Gastroesophageal sphincter (tissue), 4 donors: ENCODE measurements at regions not wholly inside any gene's neighbourhood (a gene's known extent, or its start where the extent isn't known, plus 50 kb on each side); places are given as distances from the start of the nearest gene placed in this dataset.
A peak's percentile ranks its signal among the peaks of the same experiment; 100 is the strongest.

Source experiments
- ATAC-seq: fragments of 150-250 bp; one replicate; pipeline ENCODE4 v1.9.1; 2016; ENCODE audit warnings: mild to moderate bottlenecking, moderate library complexity
- H3K27ac ChIP-seq, 4 donors: fragments of 200-600 bp; sonication (generic) in 3 of 4; 1 replicate in 3 of 4; 2 replicates in 1 of 4; pipeline ENCODE4 v1.5.1; 2016 to 2019
- H3K27me3 ChIP-seq: fragments of 200-600 bp; sonication (generic); one replicate; pipeline ENCODE4 v1.5.1; 2019
- H3K36me3 ChIP-seq, 2 donors: fragments of 200-600 bp; sonication (generic); one replicate each; pipeline ENCODE4 v1.5.1; 2019; ENCODE audit warnings: control low read depth in 1 of 2
- H3K4me1 ChIP-seq, 3 donors: fragments of 200-600 bp; sonication (generic); 1 replicate in 2 of 3; 2 replicates in 1 of 3; pipeline ENCODE4 v1.5.1; 2016 to 2019; ENCODE audit warnings: control low read depth in 2 of 3
- H3K4me3 ChIP-seq, 2 donors: fragments of 200-600 bp; sonication (generic); one replicate each; pipeline ENCODE4 v1.5.1; 2019; ENCODE audit warnings: mild to moderate bottlenecking in 1 of 2, moderate library complexity in 1 of 2
- H3K9me3 ChIP-seq, 3 donors: fragments of 200-600 bp; sonication (generic); one replicate each; pipeline ENCODE4 v1.5.1; 2017 to 2019; ENCODE audit warnings: control low read depth in 2 of 3
- EP300 ChIP-seq: sonication (generic); formaldehyde crosslinking; IDR thresholded peaks from one replicate; pipeline ENCODE4 v1.6.1; 2017; ENCODE audit warnings: antibody characterized with exemption, mild to moderate bottlenecking
- POLR2A ChIP-seq, 2 donors: fragments of 450-650 bp; IDR thresholded peaks; one replicate each; pipeline ENCODE4 v1.6.1; 2017; ENCODE audit warnings: antibody characterized with exemption in 2 of 2, mild to moderate bottlenecking in 2 of 2, moderate library complexity in 1 of 2
- POLR2AphosphoS5 ChIP-seq: sonication (generic); formaldehyde crosslinking; IDR thresholded peaks from one replicate; pipeline ENCODE4 v1.6.1; 2017; ENCODE audit warnings: antibody characterized with exemption
- WGBS, 2 donors: methylation state at CpG; one replicate each; pipeline ENCODE4 v1.1.5; 2018; ENCODE audit warnings: low coverage in 1 of 2; 5-methylcytosine and 5-hydroxymethylcytosine counted together
- TF ChIP-seq, protein P1 (sequence below), 4 experiments: fragments of 200-600 bp in 2 of 4; fragments of 450-650 bp in 2 of 4; sonication (generic) in 1 of 4; IDR thresholded peaks; one replicate each; pipeline ENCODE4 v1.5.1; 2017 to 2019; ENCODE audit warnings: antibody characterized with exemption in 4 of 4, mild to moderate bottlenecking in 2 of 4, moderate library complexity in 2 of 4

- WGBS, 2 donors: 79 to 85% methylated on average over 3 of the region's 3 CpGs
- no peak for ATAC-seq
- no peaks in the 10 kb centered on the region for H3K4me1 ChIP-seq
- no peak overlapping the region for H3K4me3 ChIP-seq
- no peak for TF ChIP-seq POLR2A (IDR thresholded peaks at IDR 0.05)
- no peak for TF ChIP-seq EP300
- no peak for TF ChIP-seq POLR2AphosphoS5
- TF ChIP-seq, protein P1, sequence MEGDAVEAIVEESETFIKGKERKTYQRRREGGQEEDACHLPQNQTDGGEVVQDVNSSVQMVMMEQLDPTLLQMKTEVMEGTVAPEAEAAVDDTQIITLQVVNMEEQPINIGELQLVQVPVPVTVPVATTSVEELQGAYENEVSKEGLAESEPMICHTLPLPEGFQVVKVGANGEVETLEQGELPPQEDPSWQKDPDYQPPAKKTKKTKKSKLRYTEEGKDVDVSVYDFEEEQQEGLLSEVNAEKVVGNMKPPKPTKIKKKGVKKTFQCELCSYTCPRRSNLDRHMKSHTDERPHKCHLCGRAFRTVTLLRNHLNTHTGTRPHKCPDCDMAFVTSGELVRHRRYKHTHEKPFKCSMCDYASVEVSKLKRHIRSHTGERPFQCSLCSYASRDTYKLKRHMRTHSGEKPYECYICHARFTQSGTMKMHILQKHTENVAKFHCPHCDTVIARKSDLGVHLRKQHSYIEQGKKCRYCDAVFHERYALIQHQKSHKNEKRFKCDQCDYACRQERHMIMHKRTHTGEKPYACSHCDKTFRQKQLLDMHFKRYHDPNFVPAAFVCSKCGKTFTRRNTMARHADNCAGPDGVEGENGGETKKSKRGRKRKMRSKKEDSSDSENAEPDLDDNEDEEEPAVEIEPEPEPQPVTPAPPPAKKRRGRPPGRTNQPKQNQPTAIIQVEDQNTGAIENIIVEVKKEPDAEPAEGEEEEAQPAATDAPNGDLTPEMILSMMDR (IDR thresholded peaks at IDR 0.05): no peak
- no peak overlapping the region for H3K27ac ChIP-seq
- H3K36me3 ChIP-seq: no peaks in the 10 kb centered on the region
- H3K9me3 ChIP-seq: peaks cover 0 to 6% (median 0%) of the 10 kb centered on the region in 3 donors
- H3K27me3 ChIP-seq: no peaks in the 10 kb centered on the region
Observed at GRCh38 chr9:71504636-71505035, 263.7 kb downstream of the CEMIP2 start.

DNA sequence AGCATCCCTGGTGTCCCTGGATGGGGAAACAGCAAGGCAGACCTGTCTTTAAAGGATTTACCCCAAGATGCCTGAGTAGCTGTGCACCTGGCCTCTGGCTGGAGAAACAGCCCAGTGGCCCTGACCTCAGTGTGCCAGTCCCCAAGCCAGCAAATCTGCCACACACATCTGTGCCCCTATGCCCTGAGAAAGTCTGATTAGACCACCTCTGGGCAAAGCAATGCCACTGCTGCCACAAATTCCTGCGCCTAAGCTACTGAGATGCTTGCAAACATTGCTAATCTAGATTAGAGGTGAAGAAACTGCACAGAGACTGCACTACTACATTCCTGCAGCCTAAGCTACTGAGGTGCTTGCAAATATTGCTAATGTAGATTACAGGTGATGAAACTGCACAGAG lies 269.6 kb downstream of the CEMIP2 start:
- Histone ChIP-seq H3K36me3 (no peaks in the 10 kb centered on the region), H3K4me1 (no peaks in the 10 kb centered on the region), H3K4me3 (no peak overlapping the region), H3K27ac (no peak overlapping the region), H3K9me3 (peaks cover 0 to 26% (median 0%) of the 10 kb centered on the region in 3 donors), H3K27me3 (no peaks in the 10 kb centered on the region)
- no peak for ATAC-seq
- WGBS, 2 donors: no CpG with 5 or more reads among the region's 1 CpG
- no peak for TF ChIP-seq POLR2AphosphoS5
- TF ChIP-seq, protein P1 (IDR thresholded peaks at IDR 0.05): no peak
- no peak for TF ChIP-seq POLR2A (IDR thresholded peaks at IDR 0.05)
- TF ChIP-seq EP300: no peak

- H3K27ac ChIP-seq: no peak overlapping the region
- H3K36me3 ChIP-seq: no peaks in the 10 kb centered on the region
- no peak for TF ChIP-seq POLR2AphosphoS5
- TF ChIP-seq POLR2A (IDR thresholded peaks at IDR 0.05): no peak
- TF ChIP-seq EP300: no peak
- TF ChIP-seq, protein P1 (IDR thresholded peaks at IDR 0.05): peak in 1 of 4 experiments; percentile 10
- H3K4me3 ChIP-seq: no peak overlapping the region
- no peaks in the 10 kb centered on the region for H3K4me1 ChIP-seq
- H3K27me3 ChIP-seq: peaks cover 12% of the 10 kb centered on the region
- no peak for ATAC-seq
- peaks cover 0 to 1% (median 0%) of the 10 kb centered on the region in 3 donors for H3K9me3 ChIP-seq
- 45 to 52% methylated on average over 2 of the region's 2 CpGs for WGBS, 2 donors
Observed at GRCh38 chr9:71490810-71491209, 277.5 kb downstream of the CEMIP2 start.

GRCh38 chr9:71487061-71487460 lies 281.3 kb downstream of the CEMIP2 start:
- 36 to 60% methylated on average over 2 to 5 of the region's 6 CpGs for WGBS, 2 donors
- ATAC-seq: no peak
- H3K9me3 ChIP-seq: no peaks in the 10 kb centered on the region
- no peaks in the 10 kb centered on the region for H3K4me1 ChIP-seq
- no peak overlapping the region for H3K27ac ChIP-seq
- TF ChIP-seq POLR2A (IDR thresholded peaks at IDR 0.05) (no peak), EP300 (no peak), POLR2AphosphoS5 (no peak)
- TF ChIP-seq, protein P1 (IDR thresholded peaks at IDR 0.05): no peak
- H3K4me3 ChIP-seq: no peak overlapping the region
- no peaks in the 10 kb centered on the region for H3K36me3 ChIP-seq
- H3K27me3 ChIP-seq: peaks cover 9% of the 10 kb centered on the region

- WGBS, 2 donors: 34 to 88% methylated on average over 2 of the region's 2 CpGs
Observed at GRCh38 chr9:71485326-71485725, 283.0 kb downstream of the CEMIP2 start.

More at GRCh38 chr9:71485326-71485725, 283.0 kb downstream of the CEMIP2 start:
- Histone ChIP-seq H3K4me1 (no peaks in the 10 kb centered on the region), H3K36me3 (no peaks in the 10 kb centered on the region), H3K27me3 (peaks cover 9% of the 10 kb centered on the region), H3K4me3 (no peak overlapping the region), H3K9me3 (no peaks in the 10 kb centered on the region), H3K27ac (no peak overlapping the region)
- TF ChIP-seq, protein P1 (IDR thresholded peaks at IDR 0.05): no peak
- TF ChIP-seq POLR2A (IDR thresholded peaks at IDR 0.05) (no peak), POLR2AphosphoS5 (no peak), EP300 (no peak)
- ATAC-seq: no peak
